Activated CD4-positive, alpha-beta T cell treated with anti-CD3 and anti-CD28 coated beads, Interleukin-2, Interleukin-4, amounts not matched to agents 100 ng/mL and 50 ng/mL, durations not matched to agents 16 hours and 8 hours (primary cell): ENCODE measurements at regions not wholly inside any gene's neighbourhood (a gene's known extent, or its start where the extent isn't known, plus 50 kb on each side); places are given as distances from the start of the nearest gene placed in this dataset.
A peak's percentile ranks its signal among the peaks of the same experiment; 100 is the strongest.
"Not testable (repeated sequence)": the region's sequence is repeated elsewhere in the genome, so short reads cannot be mapped to it uniquely, and the experiment has no call there.

Experiments
- DNase-seq: peaks from one replicate; pipeline ENCODE4 v3.0.0-alpha.2; 2020; ENCODE audit warnings: low spot score

DNA sequence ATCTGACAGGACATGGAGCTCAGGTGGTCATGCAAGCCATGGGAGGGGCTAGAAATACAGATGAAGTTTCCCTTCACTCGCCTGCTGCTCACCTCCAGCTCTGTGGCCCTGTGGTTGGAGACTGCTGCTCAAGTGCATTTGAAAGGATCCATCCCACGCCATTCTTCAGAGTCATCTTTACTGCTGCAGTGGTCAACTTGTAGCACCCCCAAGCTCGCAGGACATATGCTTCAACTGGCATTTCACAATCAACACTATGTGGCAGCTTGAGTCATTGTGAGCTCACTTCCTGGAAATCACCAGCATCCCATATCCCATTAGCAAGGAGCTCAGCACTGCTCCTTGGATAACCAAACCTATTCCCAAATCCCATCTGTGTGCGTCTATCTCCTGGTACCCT is 116.2 kb upstream of the TP53BP2 start:
- DNase-seq, result not testable (repeated sequence)

DNA sequence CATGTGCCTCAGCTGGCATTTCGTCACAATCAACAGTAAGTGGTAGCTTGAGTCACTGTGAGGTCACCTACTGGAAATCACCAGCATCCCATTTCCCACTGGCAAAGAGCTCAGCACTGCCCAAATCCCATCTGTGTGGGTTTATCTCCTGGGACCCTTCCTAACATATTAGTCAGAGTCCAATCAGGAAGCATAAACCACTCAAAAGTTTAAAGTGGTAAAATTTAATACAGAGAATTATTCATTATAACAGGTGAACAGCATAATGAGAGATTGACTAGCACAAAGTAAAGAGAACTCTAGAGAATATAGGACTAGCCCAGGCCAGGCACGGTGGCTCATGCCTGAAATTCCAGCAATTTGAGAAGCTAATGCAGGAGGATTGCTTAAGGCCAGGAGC is 107.1 kb upstream of the TP53BP2 start:
- DNase-seq, result not testable (repeated sequence)

DNA sequence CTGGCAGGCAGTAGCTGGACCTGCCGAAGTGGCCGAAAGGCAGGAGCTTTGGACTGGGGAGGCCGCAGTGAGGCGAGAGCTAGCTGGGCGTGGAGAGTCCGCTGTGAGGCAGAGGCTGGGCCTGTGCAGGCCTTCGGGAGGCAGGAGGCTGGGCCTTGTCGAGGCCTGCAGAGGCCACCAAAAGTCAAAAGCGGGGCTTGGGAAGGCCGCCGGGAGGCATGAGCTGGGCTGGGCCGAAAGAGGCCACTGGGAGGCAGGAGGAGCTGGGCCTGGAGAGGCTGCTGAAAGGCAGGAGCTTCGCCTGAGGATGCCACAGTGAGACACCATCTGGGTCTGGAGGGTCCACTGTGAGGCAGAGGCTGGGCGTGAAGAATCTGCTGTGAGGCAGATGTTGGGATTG is 105.8 kb upstream of the TP53BP2 start:
- not testable (repeated sequence) for DNase-seq

DNA sequence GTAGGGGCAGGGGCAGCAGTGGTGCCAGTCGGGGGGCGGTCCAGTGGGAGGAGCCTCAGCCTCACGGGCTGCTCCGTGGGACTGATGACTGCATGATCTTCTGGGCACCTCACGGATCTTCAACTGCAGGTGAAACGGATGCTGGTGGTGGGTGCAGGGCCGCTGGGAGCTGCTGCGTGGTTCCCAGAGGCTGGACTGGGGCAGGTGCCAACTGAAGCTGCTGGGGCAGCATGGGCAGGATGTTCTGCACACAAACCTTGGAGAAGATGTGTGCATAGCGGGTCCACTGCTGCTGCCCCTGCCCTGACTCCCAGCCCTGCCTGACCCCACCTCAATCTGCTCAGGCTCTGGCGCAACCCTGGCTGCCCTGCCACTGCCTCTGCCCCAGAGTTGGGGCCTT is 104.2 kb upstream of the TP53BP2 start:
- DNase-seq, result not testable (repeated sequence)

DNA sequence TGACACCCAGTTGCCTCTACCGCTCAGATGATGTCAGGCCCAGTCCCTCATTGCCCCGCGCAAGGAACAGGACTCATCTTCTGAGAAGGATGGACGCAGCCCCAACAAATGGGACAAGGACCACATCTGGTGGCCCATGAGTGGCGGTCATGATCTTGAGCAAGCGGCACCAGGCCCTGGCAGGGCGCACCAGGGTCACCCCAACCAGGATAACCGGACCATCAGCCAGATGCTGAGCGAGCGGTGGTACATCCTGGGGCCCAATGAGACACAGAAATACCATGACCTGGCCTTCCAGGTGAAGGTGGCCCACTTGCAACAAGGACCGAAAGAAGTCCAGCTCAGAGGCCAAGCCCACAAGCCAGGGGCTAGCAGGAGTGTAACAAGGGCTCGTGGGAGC is 102.3 kb upstream of the TP53BP2 start:
- DNase-seq, result not testable (repeated sequence)

DNA sequence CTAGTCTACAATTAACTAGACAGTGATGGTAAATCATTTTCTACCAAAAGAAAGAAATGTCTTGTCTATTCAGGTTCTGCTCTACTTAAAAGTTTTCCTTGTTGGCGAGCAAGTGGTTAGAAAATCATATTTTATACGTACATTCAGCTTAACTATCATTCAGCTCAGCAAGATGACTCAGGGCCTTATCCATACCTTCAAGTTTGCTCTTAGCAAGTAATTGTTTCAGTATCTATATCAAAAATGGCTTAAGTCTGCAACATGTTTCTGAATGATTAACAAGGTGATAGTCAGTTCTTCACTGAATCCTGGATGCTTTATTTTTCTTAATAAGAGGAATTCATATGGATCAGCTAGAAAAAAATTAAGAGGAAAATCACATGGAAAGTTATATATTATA is 90.8 kb upstream of the TP53BP2 start:
- not testable (repeated sequence) for DNase-seq

DNA sequence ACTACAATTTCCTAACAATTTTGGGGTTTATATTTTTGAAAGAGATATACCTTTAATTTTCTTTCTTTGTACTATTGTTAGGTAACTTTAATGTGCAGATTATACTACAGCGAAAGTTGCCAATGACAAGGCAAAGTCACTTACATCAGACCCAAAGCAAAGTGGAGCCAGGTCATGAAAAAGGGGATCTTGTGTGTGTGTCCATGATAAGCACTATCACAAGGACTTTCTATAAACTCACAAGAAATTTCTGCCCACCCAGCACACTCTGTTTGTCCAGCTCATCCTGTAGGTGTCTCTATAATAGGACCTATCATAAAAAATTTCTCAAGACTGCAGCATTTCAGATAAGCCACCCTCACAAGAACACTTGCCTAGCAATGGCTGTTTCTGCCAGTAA is 85.7 kb upstream of the TP53BP2 start:
- DNase-seq, result not testable (repeated sequence)

DNA sequence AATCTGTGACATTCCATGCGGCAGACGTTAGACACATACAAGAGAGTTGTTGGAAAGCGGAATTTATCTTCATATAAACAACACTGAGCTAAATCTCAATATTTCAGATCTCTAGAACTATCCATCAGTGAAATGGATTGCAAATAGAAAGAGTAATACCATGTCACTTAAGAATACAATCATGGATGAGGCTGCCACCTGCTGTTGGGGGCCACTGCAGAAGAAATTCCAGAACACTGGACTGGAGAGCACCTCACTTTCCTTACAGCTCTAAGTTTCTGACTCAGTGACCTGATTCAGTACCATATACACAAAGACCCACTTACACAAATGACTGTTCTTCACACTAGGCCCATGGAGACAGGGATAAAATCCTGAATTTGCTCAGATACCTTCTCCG is 75.1 kb upstream of the TP53BP2 start:
- DNase-seq, result not testable (repeated sequence)

DNA sequence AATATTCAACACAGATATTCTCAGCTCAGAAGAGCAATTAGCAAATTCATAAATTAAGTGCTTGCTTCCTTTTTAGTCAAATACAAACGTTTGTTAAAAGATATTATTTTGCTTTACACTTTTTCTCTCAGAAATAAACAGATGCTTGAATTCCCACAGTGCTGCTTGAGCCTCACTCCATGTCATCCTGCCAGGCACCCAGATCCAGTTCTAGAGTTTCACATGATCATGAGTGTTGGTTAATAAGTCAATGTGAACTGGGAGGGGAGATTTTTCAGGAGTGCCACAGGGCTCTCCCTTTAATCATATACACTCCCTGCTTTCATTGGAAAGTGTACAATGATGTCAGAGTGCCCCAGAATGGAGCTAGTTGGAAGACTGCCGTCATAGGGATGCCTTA is 69.7 kb upstream of the TP53BP2 start:
- DNase-seq, result not testable (repeated sequence)

DNA sequence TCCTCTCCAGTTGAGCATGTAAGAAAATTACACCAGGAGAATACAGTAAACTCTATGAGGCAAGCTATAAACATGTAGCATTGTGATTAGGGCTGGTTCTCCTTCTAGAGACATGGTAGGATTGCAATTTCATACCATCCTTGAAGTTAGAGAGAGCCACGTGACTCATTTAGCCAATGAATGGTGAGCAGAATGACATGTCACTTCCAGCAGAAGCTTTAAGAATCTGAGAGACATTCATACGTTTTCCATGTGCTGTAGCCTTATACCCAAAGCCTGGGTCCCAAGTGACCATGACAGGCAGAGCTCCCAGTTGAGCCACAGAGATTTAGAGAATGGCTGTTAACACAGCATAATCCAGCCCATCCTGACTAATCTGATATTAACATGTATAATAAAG is 68.0 kb upstream of the TP53BP2 start:
- not testable (repeated sequence) for DNase-seq

DNA sequence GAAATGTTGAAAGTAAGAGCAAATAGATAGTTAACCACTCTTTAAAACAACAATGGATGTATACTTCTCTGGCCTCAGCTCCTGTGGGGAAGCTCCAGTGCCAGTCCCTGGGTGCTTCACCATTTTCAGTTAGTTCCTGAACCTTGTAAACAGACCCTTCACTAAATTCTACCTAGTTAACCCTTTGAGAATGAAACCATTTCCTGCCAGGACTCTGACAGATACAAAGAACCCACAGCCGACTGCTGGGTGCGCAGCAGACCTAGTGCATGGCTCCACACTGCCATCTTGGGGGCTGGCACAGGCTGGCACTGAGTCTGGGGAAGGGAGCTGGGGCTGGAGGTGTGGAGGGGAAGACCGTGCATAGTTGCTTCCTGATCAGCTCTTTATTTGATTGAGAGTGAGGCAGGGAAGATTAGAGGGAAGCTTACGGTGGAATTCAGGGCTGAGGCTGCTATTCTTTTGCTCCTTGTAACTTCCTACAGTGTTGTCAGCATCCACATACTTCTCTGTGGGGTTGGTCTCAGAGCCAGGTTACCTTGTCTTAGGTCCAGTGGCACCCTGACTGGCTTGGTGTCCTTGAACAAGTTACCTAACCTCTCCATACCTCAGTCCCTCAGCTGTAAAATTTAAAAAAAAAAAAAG is 62.3 kb upstream of the TP53BP2 start:
- DNase-seq, result peak; percentile 63

DNA sequence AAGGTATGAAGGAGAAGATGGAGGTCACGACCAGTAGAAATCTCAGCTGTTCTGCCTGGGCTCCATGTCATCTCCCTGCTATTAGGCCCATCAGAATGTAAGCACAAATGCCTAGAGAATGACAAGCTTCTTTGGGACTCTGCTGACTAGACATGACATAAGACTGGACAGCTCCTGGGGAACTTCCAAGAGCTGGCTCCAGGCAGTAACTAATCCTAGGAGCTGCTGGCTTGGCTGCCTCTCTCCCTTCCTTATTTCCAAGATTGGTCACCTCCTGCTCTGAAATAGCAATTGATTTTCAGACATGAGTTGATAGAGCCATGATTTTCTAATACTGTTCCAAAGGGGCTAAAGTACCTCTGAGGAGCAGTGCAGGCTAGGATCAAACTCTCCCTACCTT is 57.5 kb upstream of the TP53BP2 start:
- not testable (repeated sequence) for DNase-seq

DNA sequence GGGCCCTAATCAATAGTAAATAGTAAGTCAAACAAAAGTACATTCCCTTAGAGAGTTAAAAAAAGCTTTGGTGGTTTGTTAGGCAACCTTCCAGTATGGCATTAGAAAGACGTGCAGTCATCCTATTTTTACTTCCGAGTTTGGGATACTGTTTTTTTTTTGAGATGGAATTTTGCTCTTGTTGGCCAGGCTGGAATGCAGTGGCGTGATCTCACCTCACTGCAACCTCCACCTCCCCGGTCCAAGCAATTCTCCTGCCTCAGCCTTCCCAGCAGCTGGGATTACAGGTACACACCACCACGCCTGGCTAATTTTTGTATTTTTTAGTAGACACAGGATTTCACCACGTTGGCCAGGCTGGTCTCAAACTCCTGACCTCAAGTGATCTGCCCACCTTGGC is 54.0 kb upstream of the TP53BP2 start:
- not testable (repeated sequence) for DNase-seq

DNA sequence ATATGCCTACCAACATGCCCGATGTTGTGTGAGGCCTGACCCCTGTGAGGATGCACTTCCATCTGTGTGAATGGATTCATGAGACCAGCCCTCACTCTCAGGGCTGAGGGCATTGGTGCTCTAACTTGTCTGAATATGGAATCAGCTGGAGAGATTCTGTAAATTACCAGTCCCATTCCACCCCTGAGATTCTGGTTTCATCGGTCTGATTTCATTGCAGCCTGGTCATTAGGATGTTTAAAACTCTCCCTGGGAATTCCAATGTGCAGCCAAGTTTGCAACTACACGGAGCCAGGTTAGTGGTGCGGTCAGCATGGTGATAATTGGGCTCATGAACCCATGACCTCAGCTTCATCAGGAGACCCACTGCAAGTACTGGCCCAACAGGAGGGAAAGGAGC is 51.4 kb upstream of the TP53BP2 start:
- not testable (repeated sequence) for DNase-seq

DNA sequence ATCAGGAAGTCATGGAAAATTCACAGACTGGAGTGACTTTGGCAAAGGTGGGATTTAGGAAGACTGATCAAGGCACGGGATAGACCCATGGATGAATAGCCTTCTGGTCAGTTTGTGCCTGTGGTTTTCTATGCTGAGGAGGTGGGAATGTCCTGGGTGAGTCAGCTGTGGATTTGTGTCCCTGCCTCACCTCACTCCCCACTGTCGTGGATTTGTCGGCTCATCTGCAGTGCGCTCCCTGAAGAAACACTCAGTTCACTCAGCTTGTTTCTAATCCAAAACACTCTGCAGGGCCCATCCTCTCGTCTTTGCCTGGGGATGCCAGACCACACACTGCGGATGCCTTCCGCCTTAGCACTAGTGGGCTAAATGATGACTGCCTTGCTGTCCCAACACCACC is 50.2 kb upstream of the TP53BP2 start:
- DNase-seq, result not testable (repeated sequence)
